PC-9 (cell line): ENCODE measurements at regions not wholly inside any gene's neighbourhood (a gene's known extent, or its start where the extent isn't known, plus 50 kb on each side); places are given as distances from the start of the nearest gene placed in this dataset.

Experiments used
- CTCF ChIP-seq: fragments of 200-600 bp; sonication (generic); conservative IDR thresholded peaks from 2 replicates; pipeline ENCODE4 v1.6.1; 2017; ENCODE audit warnings: mixed run types, antibody characterized with exemption, mild to moderate bottlenecking, moderate library complexity
- EZH2 ChIP-seq: fragments of 200-600 bp; sonication (generic); IDR thresholded peaks from 2 replicates; pipeline ENCODE4 v1.8.0; 2017; ENCODE audit warnings: antibody characterized with exemption, low read depth

DNA sequence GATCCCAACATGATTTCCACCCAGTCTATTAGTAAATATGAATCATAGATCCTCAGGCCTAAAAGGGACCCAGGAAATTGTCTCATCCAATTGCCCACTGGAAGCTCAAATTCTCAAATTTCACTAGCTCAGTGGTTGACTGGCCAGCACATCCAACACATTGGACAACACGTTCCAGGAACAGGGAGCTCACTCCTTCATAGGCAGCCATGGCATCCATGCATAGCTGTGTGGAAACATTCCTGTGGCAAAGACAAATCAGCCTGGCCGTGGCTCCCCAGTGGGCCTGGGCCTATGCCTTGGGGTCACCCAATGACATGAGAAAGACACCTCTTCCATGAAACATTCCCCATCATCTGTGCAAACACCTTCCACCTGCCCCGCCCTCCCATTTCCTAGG is 261.1 kb downstream of the ANAPC1 start:
- TF ChIP-seq CTCF (no peak), EZH2 (no peak)
